GM18517 (cell line): ENCODE measurements at regions not wholly inside any gene's neighbourhood (a gene's known extent, or its start where the extent isn't known, plus 50 kb on each side); places are given as distances from the start of the nearest gene placed in this dataset.

Source experiments
- ATAC-seq: cut with Tn5 transposase; IDR thresholded peaks from one replicate; pipeline ENCODE4 v1.9.1; 2021; ENCODE audit warnings: mild to moderate bottlenecking, moderate library complexity; ENCODE audit not compliant: unreplicated experiment

GRCh38 chr12:108066583-108067577 lies 62.2 kb upstream of the WSCD2 start:
- no peak for ATAC-seq

- no peak for ATAC-seq
Observed at GRCh38 chr12:108069651-108070165, 59.4 kb upstream of the WSCD2 start.

DNA sequence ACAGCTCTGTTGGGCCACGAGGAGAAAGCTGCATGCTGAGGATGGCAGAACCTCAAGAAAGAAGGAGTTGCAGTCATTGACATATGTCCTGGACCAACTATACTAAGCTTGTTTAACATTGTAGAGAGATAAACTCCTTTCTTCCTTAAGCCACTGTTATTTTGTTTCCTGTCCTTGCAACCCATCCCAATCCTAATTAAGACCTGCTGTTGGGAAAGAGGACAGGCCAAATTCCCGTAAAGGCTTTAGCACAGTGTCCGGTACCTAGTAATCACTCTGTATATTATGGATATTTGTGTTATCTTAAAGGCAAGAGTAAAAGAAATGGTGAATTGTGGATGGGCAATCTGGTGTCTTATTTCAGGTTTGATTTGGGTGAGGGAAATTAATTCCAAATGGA lies 53.5 kb upstream of the WSCD2 start:
- no peak for ATAC-seq

GRCh38 chr12:108076556-108076955 lies 52.5 kb upstream of the WSCD2 start:
- no peak for ATAC-seq

DNA sequence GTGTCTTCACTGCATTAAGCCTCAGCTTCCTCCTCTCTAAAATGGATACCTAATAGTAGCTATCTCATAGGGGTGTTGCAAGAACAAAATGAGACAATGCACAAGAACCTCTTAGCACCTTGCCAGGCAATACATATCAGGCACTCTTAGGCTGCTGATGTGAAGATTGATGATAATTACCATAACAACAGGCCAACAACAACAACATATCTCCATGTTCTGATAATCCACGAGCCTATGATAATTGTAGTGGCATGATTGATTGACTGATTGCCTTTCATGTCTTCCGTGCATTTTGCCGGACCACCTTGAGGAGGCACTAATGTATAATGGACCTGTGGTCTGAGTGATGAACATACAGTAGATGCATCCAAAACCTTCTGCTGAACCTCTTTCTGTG lies 50.7 kb upstream of the WSCD2 start:
- ATAC-seq = no peak
